ENCODE measurements at regions not wholly inside any gene's neighbourhood (a gene's known extent, or its start where the extent isn't known, plus 50 kb on each side); places are given as distances from the start of the nearest gene placed in this dataset.

GRCh38 chr11:42669248-42669976, 642.4 kb upstream of the API5 start:
- Histone ChIP-seq H3K27ac (ENCODE audit: low read length) (no peak overlapping the region), H4K20me1 (ENCODE audit: insufficient read depth, low read length) (no peaks in the 10 kb centered on the region)
- TF ChIP-seq EZH2phosphoT487 (IDR thresholded peaks at IDR 0.05; ENCODE audit: low read depth) (no peak), CTCF (IDR thresholded peaks at IDR 0.05; ENCODE audit: low read depth, low read length) (no peak)

GRCh38 chr11:42674436-42674835, 637.4 kb upstream of the API5 start:
- Histone ChIP-seq H3K36me3 (replicated peaks; ENCODE audit: low read depth, low read length) (no peaks in the 10 kb centered on the region), H4K20me1 (ENCODE audit: insufficient read depth, low read length) (no peaks in the 10 kb centered on the region), H3K9ac (ENCODE audit: low read length) (no peak overlapping the region), H3K4me3 (ENCODE audit: low read length) (no peak overlapping the region), H3K27ac (ENCODE audit: low read length) (no peak overlapping the region), H3K4me1 (ENCODE audit: low read length) (no peaks in the 10 kb centered on the region), H2AFZ (ENCODE audit: low read depth, low read length) (no peak overlapping the region), H3K4me2 (ENCODE audit: low read length) (no peak overlapping the region), H3K27me3 (ENCODE audit: low read depth, low read length) (no peaks in the 10 kb centered on the region), H3K79me2 (ENCODE audit: low read length) (no peaks in the 10 kb centered on the region), H3K9me3 (ENCODE audit: insufficient read depth, low read length) (no peaks in the 10 kb centered on the region)
- no peak for TF ChIP-seq CTCF (IDR thresholded peaks at IDR 0.05; ENCODE audit: low read depth, low read length)
- TF ChIP-seq EZH2phosphoT487 (IDR thresholded peaks at IDR 0.05; ENCODE audit: low read depth) = no peak

More at GRCh38 chr11:42669248-42669976, 642.4 kb upstream of the API5 start:
- H3K27me3 ChIP-seq (ENCODE audit: low read depth, low read length) = no peaks in the 10 kb centered on the region
- H2AFZ ChIP-seq (ENCODE audit: low read depth, low read length) = no peak overlapping the region
- no peak overlapping the region for H3K4me2 ChIP-seq (ENCODE audit: low read length)
- no peak overlapping the region for H3K4me3 ChIP-seq (ENCODE audit: low read length)
- no peaks in the 10 kb centered on the region for H3K9me3 ChIP-seq (ENCODE audit: insufficient read depth, low read length)
- no peaks in the 10 kb centered on the region for H3K36me3 ChIP-seq (replicated peaks; ENCODE audit: low read depth, low read length)
- H3K9ac ChIP-seq (ENCODE audit: low read length) = no peak overlapping the region
- no peaks in the 10 kb centered on the region for H3K4me1 ChIP-seq (ENCODE audit: low read length)
- no peaks in the 10 kb centered on the region for H3K79me2 ChIP-seq (ENCODE audit: low read length)

GRCh38 chr11:42707541-42707940, 604.3 kb upstream of the API5 start:
- TF ChIP-seq CTCF (IDR thresholded peaks at IDR 0.05; ENCODE audit: low read depth, low read length) = no peak
- no peak for TF ChIP-seq EZH2phosphoT487 (IDR thresholded peaks at IDR 0.05; ENCODE audit: low read depth)
- Histone ChIP-seq H3K27ac (ENCODE audit: low read length) (no peak overlapping the region), H3K36me3 (replicated peaks; ENCODE audit: low read depth, low read length) (no peaks in the 10 kb centered on the region), H3K4me3 (ENCODE audit: low read length) (no peak overlapping the region), H3K27me3 (ENCODE audit: low read depth, low read length) (no peaks in the 10 kb centered on the region), H3K4me2 (ENCODE audit: low read length) (no peak overlapping the region), H2AFZ (ENCODE audit: low read depth, low read length) (no peak overlapping the region), H3K4me1 (ENCODE audit: low read length) (no peaks in the 10 kb centered on the region), H3K9me3 (ENCODE audit: insufficient read depth, low read length) (no peaks in the 10 kb centered on the region), H3K79me2 (ENCODE audit: low read length) (no peaks in the 10 kb centered on the region), H3K9ac (ENCODE audit: low read length) (no peak overlapping the region), H4K20me1 (ENCODE audit: insufficient read depth, low read length) (no peaks in the 10 kb centered on the region)

DNA sequence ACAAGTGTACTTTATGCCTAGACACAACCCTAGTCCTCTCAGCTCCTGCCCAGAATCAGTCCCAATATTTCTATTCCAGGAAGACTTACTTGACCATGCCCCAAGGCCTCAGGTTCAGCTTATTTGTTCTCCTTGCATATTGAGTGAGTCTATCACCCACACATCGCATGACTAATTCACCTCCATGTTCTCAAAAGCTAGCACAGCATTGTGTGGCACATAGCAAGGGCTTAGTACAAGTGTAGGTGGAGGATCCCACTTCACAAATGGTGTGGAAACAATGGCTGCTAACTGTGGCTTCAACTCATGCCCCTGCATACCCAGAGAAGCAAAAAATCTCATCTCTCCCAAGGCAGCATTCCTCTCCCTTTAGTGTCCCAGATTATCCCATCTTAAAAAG, 602.6 kb upstream of the API5 start:
- Histone ChIP-seq H3K27ac (ENCODE audit: low read length) (no peak overlapping the region), H3K4me1 (ENCODE audit: low read length) (no peaks in the 10 kb centered on the region), H3K79me2 (ENCODE audit: low read length) (no peaks in the 10 kb centered on the region), H3K4me2 (ENCODE audit: low read length) (no peak overlapping the region), H3K27me3 (ENCODE audit: low read depth, low read length) (no peaks in the 10 kb centered on the region), H4K20me1 (ENCODE audit: insufficient read depth, low read length) (no peaks in the 10 kb centered on the region), H3K36me3 (replicated peaks; ENCODE audit: low read depth, low read length) (no peaks in the 10 kb centered on the region), H3K9ac (ENCODE audit: low read length) (no peak overlapping the region), H3K4me3 (ENCODE audit: low read length) (no peak overlapping the region), H3K9me3 (ENCODE audit: insufficient read depth, low read length) (no peaks in the 10 kb centered on the region), H2AFZ (ENCODE audit: low read depth, low read length) (no peak overlapping the region)
- TF ChIP-seq EZH2phosphoT487 (IDR thresholded peaks at IDR 0.05; ENCODE audit: low read depth) (no peak), CTCF (IDR thresholded peaks at IDR 0.05; ENCODE audit: low read depth, low read length) (no peak)

Data from OCI-LY3 (cell line).